Stimulated activated CD4-positive, alpha-beta T cell treated with anti-CD3 and anti-CD28 coated beads, Interleukin-4, amount 100 ng/mL, for 24 hours (primary cell): ENCODE measurements at regions not wholly inside any gene's neighbourhood (a gene's known extent, or its start where the extent isn't known, plus 50 kb on each side); places are given as distances from the start of the nearest gene placed in this dataset.

Experiments
- DNase-seq: peaks from one replicate; pipeline ENCODE4 v3.0.0-alpha.2; 2020

- no peak for DNase-seq
These were observed 51.4 kb downstream of the MARCHF4 start for GRCh38 chr2:216320852-216321251.

GRCh38 chr2:216319771-216320170 is 52.5 kb downstream of the MARCHF4 start:
- no peak for DNase-seq

GRCh38 chr2:216318521-216318874 is 53.8 kb downstream of the MARCHF4 start:
- DNase-seq = no peak

- DNase-seq = no peak
These were observed 54.3 kb downstream of the MARCHF4 start for GRCh38 chr2:216317831-216318520.

- DNase-seq = no peak
These were observed 55.5 kb downstream of the MARCHF4 start for GRCh38 chr2:216316743-216317142.

GRCh38 chr2:216315802-216316603 is 56.3 kb downstream of the MARCHF4 start:
- no peak for DNase-seq

- DNase-seq = no peak
These were observed 59.8 kb downstream of the MARCHF4 start for GRCh38 chr2:216312441-216312840.

GRCh38 chr2:216308576-216308975 is 63.7 kb downstream of the MARCHF4 start:
- no peak for DNase-seq

- no peak for DNase-seq
These were observed 64.8 kb downstream of the MARCHF4 start for GRCh38 chr2:216307496-216307895.

- no peak for DNase-seq
These were observed 65.4 kb downstream of the MARCHF4 start for GRCh38 chr2:216306868-216307267.

GRCh38 chr2:216305574-216305973 is 66.7 kb downstream of the MARCHF4 start:
- DNase-seq = no peak

GRCh38 chr2:216302981-216303676 is 69.2 kb downstream of the MARCHF4 start:
- DNase-seq = no peak

GRCh38 chr2:216300906-216301305 is 71.4 kb downstream of the MARCHF4 start:
- DNase-seq = no peak

GRCh38 chr2:216299588-216299987 is 72.7 kb downstream of the MARCHF4 start:
- no peak for DNase-seq

GRCh38 chr2:216298719-216299495 is 73.4 kb downstream of the MARCHF4 start:
- DNase-seq = no peak

GRCh38 chr2:216296856-216297255 is 75.4 kb downstream of the MARCHF4 start:
- DNase-seq = no peak

- DNase-seq = no peak
These were observed 78.0 kb downstream of the MARCHF4 start for GRCh38 chr2:216294305-216294704.

- DNase-seq = no peak
These were observed 78.4 kb downstream of the MARCHF4 start for GRCh38 chr2:216293883-216294282.

- DNase-seq = no peak
These were observed 79.4 kb downstream of the MARCHF4 start for GRCh38 chr2:216292886-216293301.

- no peak for DNase-seq
These were observed 79.8 kb downstream of the MARCHF4 start for GRCh38 chr2:216292475-216292874.

GRCh38 chr2:216289470-216289869 is 82.8 kb downstream of the MARCHF4 start:
- DNase-seq = no peak

GRCh38 chr2:216287251-216287650 is 85.0 kb downstream of the MARCHF4 start:
- DNase-seq = no peak

GRCh38 chr2:216286616-216287231 is 85.6 kb downstream of the MARCHF4 start:
- no peak for DNase-seq
